GM21576 (cell line): ENCODE measurements at regions not wholly inside any gene's neighbourhood (a gene's known extent, or its start where the extent isn't known, plus 50 kb on each side); places are given as distances from the start of the nearest gene placed in this dataset.

ENCODE experiments used
- ATAC-seq: cut with Tn5 transposase; IDR thresholded peaks from one replicate; pipeline ENCODE4 v1.9.1; 2021; ENCODE audit warnings: mild to moderate bottlenecking, moderate library complexity; ENCODE audit not compliant: unreplicated experiment

GRCh38 chr4:14883661-14884060 is 118.6 kb upstream of the CPEB2 start:
- no peak for ATAC-seq

DNA sequence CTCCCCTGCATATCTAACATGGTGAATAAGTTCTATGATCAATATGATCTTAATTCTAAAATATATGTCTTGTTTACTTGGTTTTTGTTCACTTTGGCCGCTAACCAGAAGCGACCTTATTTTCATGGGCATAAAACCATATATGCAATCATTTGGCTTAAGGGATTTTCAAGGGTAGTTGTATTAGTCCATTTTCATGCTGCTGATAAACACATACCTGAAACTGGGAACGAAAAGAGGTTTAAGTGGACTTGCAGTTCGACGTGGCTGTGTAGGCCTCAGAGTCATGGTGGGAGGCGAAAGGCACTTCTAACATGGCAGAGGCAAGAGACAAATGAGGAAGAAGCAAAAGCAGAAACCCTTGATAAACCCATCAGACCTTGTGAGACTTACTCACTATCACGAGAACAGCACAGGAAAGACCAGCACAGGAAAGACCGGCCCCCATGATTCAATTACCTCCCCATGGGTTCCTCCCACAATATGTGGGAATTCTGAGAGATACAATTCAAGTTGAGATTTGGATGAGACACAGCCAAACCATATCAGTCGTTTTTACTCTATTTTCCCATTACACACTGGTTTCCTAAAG is 114.3 kb upstream of the CPEB2 start:
- ATAC-seq: no peak

DNA sequence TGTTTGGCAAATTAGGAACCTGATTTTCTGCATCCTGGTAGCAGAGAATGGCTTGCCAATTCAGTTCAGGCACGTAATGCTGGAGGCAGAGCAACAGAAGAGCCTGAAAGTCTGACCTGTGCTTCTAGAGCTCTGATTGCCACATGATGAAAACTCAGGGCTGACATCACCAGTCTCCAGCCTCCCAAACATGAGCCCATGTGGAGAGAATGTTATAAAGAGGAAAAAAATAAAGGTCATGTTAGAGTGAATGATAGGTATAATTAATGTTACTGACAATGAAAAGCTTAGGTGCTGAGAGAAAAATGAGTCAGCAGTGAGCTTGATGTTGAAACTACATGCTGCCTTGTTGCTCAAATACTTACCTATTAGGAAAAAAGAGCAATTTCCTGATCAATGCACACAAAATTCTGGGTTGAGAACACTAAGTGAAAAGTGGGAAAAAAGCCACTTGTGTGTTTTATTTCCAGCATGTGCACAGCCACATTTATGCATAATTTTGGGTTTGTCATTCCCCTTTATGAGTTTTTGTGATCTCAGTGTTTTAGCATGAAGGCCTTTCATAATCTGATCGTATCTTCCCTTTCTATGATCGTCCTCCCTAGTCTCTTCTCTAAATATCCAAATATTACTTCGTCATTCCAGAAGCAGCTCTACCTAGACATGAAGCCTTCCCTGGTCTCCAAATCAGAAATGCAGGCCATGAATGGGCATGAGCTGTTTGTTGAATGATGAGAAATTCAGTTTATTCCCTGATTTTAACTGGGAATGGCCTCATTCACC is 113.3 kb upstream of the CPEB2 start:
- no peak for ATAC-seq

- ATAC-seq: no peak
Observed at GRCh38 chr4:14892563-14892962, 109.7 kb upstream of the CPEB2 start.

DNA sequence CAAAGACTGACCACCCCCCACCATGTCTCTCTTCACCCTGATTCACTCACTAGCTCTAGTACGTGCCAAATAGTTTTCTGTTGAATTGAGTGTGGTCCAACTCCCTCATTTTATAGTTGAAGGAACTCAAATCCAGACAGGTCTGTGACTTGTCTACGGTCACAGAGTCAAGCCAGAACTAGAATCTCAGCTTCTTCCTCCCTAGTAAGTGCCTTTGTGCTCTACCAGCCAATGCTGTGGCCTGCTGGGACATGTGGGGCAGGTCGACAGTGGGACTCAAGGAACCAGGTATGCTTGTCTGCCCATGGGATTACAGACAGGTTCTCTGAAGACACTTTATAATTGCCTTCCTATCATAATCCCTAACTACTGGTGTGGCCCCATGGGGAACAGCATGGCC is 108.6 kb upstream of the CPEB2 start:
- no peak for ATAC-seq

DNA sequence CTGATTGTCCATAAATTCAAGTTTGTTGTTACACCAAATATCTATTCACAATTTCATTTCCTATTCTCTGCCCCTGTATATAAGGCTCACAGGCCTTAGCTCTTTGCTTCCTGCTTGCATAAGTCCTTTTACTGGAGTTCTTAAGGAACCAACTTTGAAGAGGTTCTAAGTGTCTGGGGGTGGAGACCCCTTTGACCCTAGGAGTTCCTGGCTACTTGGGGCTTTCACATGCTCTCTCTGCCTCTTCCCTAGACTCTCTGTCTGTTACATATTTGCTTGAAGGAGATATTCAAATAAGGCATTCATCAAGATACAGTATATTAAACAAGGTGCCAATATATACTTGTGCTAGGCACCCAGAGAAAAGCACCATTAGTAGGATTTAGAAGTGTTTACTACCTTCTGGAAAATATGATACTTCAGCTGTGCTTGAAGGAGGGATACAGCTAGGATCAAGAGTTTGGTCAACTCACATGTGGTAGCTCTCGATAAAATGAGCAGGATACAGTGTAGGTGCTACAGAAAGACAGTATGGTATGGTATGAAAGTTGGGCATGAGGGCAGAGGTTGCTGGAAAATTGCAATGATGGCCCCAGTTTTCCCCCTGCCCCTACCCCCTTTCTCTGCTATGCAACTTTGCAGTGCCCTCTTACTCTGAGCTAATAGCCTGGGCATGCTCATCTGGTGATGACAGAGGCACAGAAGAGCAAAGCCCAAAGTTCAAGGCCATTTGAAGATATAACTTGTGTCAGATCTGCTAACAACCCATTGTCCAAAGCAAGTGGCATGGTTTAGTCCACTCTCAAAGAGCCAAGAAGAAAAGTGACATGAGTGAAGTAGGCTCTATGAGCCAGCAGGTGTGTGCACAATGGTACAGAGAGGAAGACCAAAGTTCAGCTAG is 107.6 kb upstream of the CPEB2 start:
- no peak for ATAC-seq

DNA sequence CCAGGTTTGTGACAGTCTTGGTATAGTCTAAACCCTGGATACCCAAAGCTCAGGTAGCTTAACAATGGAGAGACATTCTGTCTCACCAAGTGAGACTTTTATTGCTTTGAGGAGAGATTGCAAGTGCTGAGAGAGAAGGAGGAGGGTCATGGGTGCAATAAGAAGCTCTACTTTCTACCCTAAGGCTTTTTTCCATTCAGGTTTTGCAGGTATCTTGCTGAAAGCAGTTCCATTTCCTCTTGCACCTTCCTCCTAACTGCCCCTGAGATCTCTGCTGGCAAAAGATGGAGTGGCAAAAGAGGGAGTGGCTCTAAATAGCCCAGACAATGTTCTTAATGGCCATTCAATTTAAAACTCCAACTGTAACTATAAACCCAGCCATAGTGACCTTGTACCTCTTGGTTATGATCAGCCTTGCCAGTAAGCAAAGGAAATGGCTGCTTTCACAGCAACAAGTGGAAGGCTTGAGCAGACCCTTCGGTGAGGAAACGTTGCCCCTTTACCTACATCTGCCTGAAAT is 105.6 kb upstream of the CPEB2 start:
- no peak for ATAC-seq

GRCh38 chr4:14897217-14897616 is 105.1 kb upstream of the CPEB2 start:
- no peak for ATAC-seq

- ATAC-seq: no peak
Observed at GRCh38 chr4:14898989-14899388, 103.3 kb upstream of the CPEB2 start.

DNA sequence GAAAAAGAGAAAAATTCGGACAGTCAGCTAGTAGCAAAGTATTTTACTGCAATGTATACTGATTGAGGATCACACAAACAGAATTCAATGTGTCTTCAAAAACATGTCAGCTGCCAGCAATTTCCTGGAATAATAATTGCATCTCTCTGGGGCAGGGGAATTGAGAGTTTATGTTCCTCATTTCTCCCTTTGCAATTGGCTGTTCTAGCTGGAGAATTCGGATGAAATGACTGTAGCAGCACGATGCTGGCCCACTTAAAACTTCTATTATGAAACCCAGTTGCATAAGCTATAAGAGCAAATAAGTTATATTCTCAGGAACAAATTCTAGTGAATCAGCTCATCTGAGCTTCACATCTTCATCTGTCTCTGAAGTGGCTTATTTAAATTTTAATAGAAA is 99.9 kb upstream of the CPEB2 start:
- no peak for ATAC-seq

- no peak for ATAC-seq
Observed at GRCh38 chr4:14903321-14903720, 99.0 kb upstream of the CPEB2 start.

GRCh38 chr4:14906805-14907204 is 95.5 kb upstream of the CPEB2 start:
- no peak for ATAC-seq

- ATAC-seq: no peak
Observed at GRCh38 chr4:14908635-14909034, 93.6 kb upstream of the CPEB2 start.

- no peak for ATAC-seq
Observed at GRCh38 chr4:14910411-14910810, 91.9 kb upstream of the CPEB2 start.

DNA sequence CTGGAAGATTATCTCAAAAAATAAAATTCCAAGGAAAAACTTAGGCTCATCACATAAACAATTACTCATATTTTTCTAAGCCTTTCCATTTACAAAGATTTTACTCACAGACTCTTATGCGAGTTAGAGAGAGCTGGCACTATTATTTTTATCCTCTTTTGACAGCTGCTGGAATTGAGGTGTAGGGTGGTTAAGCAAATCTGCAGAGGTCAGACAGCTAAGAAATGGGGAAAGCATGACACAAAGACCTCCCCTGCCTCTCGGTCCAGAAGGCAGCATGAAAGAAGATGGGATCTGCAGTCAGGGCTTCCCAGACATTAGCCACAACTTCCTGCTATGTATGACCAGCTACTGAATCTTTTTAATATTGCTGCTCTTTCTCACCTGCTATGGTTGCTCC is 89.9 kb upstream of the CPEB2 start:
- ATAC-seq: no peak

DNA sequence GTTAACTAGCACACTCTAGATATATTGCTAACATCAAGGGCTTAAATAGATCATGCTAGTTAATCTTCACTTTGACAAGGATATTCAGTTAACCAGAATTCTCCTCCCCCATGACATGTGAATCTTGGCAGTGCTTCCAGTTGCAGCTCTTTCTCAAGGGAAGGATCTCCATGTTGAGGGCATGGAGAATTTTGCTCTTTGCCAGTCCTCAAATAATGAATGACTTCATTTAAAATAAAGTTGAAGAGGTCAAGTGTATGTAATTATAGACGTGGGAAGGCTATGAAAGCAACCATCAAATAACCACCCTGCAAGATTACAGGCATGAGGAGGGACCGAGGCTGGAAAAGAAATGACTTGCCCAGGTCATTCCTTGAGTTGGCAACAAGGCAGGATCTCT is 87.3 kb upstream of the CPEB2 start:
- ATAC-seq: no peak

- no peak for ATAC-seq
Observed at GRCh38 chr4:14916554-14917297, 85.6 kb upstream of the CPEB2 start.

- no peak for ATAC-seq
Observed at GRCh38 chr4:14917298-14917633, 85.0 kb upstream of the CPEB2 start.

GRCh38 chr4:14918336-14918735 is 83.9 kb upstream of the CPEB2 start:
- no peak for ATAC-seq

GRCh38 chr4:14919785-14920184 is 82.5 kb upstream of the CPEB2 start:
- no peak for ATAC-seq

DNA sequence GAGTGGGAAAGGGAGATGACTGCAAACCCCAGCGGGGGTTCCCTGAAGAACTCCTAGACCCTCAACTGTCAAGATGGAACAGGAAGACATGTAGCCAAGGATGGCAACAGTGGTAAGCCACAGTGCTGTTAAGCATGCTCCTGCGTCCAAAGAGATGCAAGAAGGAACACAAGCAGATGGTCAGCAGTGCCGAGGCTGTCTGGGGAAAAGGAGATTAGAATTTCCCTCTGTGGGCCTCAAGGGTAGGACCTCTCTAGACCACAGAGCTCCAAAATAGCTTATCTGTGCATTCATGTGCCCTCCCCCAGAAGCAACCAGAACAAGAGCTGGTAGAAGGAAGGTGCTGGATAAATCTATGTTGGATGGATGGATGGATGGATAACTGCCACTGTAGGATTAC is 82.0 kb upstream of the CPEB2 start:
- ATAC-seq: no peak
